Fibroblast of lung (primary cell): ENCODE measurements at regions not wholly inside any gene's neighbourhood (a gene's known extent, or its start where the extent isn't known, plus 50 kb on each side); places are given as distances from the start of the nearest gene placed in this dataset.

Source experiments
- DNase-seq, 2 donors: peaks; one replicate each; pipeline versions ENCODE4 v3.0.0 to v3.0.0-alpha.2; 2010; ENCODE audit warnings: low read depth in 2 of 2
- H2AFZ ChIP-seq: 2 replicates; pipeline ENCODE4 v1.5.1; 2012; ENCODE audit warnings: low read length, control low read depth, inconsistent platforms
- H3K27ac ChIP-seq: 2 replicates; pipeline ENCODE4 v1.5.1; 2011; ENCODE audit warnings: low read length, control low read depth; ENCODE audit not compliant: insufficient read depth
- H3K27me3 ChIP-seq: 2 replicates; pipeline ENCODE4 v1.5.1; 2011; ENCODE audit warnings: mild to moderate bottlenecking, low read length; ENCODE audit not compliant: control insufficient read depth, insufficient read depth
- H3K36me3 ChIP-seq: 2 replicates; pipeline ENCODE4 v1.5.1; 2011; ENCODE audit warnings: low read length; ENCODE audit not compliant: control insufficient read depth, insufficient read depth
- H3K4me1 ChIP-seq: 2 replicates; pipeline ENCODE4 v1.5.1; 2011; ENCODE audit warnings: low read length; ENCODE audit not compliant: control insufficient read depth, insufficient read depth; ENCODE audit errors: extremely low read depth
- H3K4me2 ChIP-seq: 2 replicates; pipeline ENCODE4 v1.5.1; 2011; ENCODE audit warnings: low read length, control low read depth; ENCODE audit not compliant: insufficient read depth; ENCODE audit errors: extremely low read depth
- H3K4me3 ChIP-seq, 4 experiments: fragments of 200-600 bp in 1 of 4; sonication (generic) in 1 of 4; replicated peaks in 1 of 4; 2 replicates each; pipeline ENCODE4 v1.5.1; 2011 to 2016; ENCODE audit warnings: low read length in 4 of 4, low read depth in 3 of 4, mild to moderate bottlenecking in 3 of 4, control low read depth in 2 of 4, inconsistent platforms in 1 of 4, mixed read lengths in 1 of 4; ENCODE audit not compliant: insufficient read depth in 1 of 4; ENCODE audit errors: control extremely low read depth in 1 of 4
- H3K79me2 ChIP-seq: 2 replicates; pipeline ENCODE4 v1.5.1; 2012; ENCODE audit warnings: mild to moderate bottlenecking, low read length, inconsistent platforms; ENCODE audit not compliant: control insufficient read depth, insufficient read depth
- H3K9ac ChIP-seq: 2 replicates; pipeline ENCODE4 v1.5.1; 2011; ENCODE audit warnings: mild to moderate bottlenecking, low read length, control low read depth; ENCODE audit not compliant: insufficient read depth
- H3K9me3 ChIP-seq: 2 replicates; pipeline ENCODE4 v1.5.1; 2012; ENCODE audit warnings: low read depth, low read length; ENCODE audit not compliant: control insufficient read depth, insufficient read depth
- H4K20me1 ChIP-seq: 2 replicates; pipeline ENCODE4 v1.5.1; 2011; ENCODE audit warnings: low read length; ENCODE audit not compliant: control insufficient read depth, insufficient read depth; ENCODE audit errors: extremely low read depth
- CTCF ChIP-seq, 2 donors: IDR thresholded peaks in 1 of 2; conservative IDR thresholded peaks in 1 of 2; 1 replicate in 1 of 2; 2 replicates in 1 of 2; pipeline ENCODE4 v1.5.1; 2011 to 2012; ENCODE audit warnings: low read length in 2 of 2, control low read depth in 1 of 2, inconsistent platforms in 1 of 2, low read depth in 1 of 2, mild to moderate bottlenecking in 1 of 2
- EZH2 ChIP-seq: IDR thresholded peaks from 2 replicates; pipeline ENCODE4 v1.5.1; 2012; ENCODE audit warnings: low read length, control low read depth, mild to moderate bottlenecking; ENCODE audit errors: missing control alignments

GRCh38 chr21:22224261-22224660 is 1226.1 kb downstream of the NCAM2 start:
- no peak for DNase-seq
- H3K79me2 ChIP-seq = no peaks in the 10 kb centered on the region
- H3K4me1 ChIP-seq = no peaks in the 10 kb centered on the region
- H3K27me3 ChIP-seq = no peaks in the 10 kb centered on the region
- no peaks in the 10 kb centered on the region for H4K20me1 ChIP-seq
- H3K9me3 ChIP-seq = no peaks in the 10 kb centered on the region
- H3K4me2 ChIP-seq = no peak overlapping the region
- H3K27ac ChIP-seq = no peak overlapping the region
- H3K9ac ChIP-seq = no peak overlapping the region
- no peak overlapping the region for H3K4me3 ChIP-seq
- TF ChIP-seq CTCF (conservative IDR thresholded peaks at IDR 0.05 in 1 of 2, IDR thresholded peaks at IDR 0.05 in 1 of 2; ENCODE audit: low read depth in 1 of 2, low read length in 2 of 2) (no peak), EZH2 (no peak)
- H3K36me3 ChIP-seq = no peaks in the 10 kb centered on the region
- H2AFZ ChIP-seq = no peak overlapping the region

- no peaks in the 10 kb centered on the region for H3K4me1 ChIP-seq
- no peak overlapping the region for H3K9ac ChIP-seq
- H3K4me3 ChIP-seq = no peak overlapping the region
- no peak for DNase-seq
- no peak overlapping the region for H3K4me2 ChIP-seq
- H3K79me2 ChIP-seq = no peaks in the 10 kb centered on the region
- H3K9me3 ChIP-seq = no peaks in the 10 kb centered on the region
- no peak overlapping the region for H3K27ac ChIP-seq
- TF ChIP-seq EZH2 = no peak
- H2AFZ ChIP-seq = no peak overlapping the region
- no peaks in the 10 kb centered on the region for H3K27me3 ChIP-seq
- no peaks in the 10 kb centered on the region for H4K20me1 ChIP-seq
- H3K36me3 ChIP-seq = no peaks in the 10 kb centered on the region
Measured at GRCh38 chr21:22225299-22225698, 1227.1 kb downstream of the NCAM2 start.

GRCh38 chr21:22231013-22231412 is 1232.8 kb downstream of the NCAM2 start:
- no peak for DNase-seq

More at GRCh38 chr21:22231013-22231412, 1232.8 kb downstream of the NCAM2 start:
- no peak for TF ChIP-seq CTCF (conservative IDR thresholded peaks at IDR 0.05 in 1 of 2, IDR thresholded peaks at IDR 0.05 in 1 of 2; ENCODE audit: low read depth in 1 of 2, low read length in 2 of 2)
- no peak for TF ChIP-seq EZH2
- H3K36me3 ChIP-seq = no peaks in the 10 kb centered on the region
- H3K9me3 ChIP-seq = no peaks in the 10 kb centered on the region
- no peaks in the 10 kb centered on the region for H3K4me1 ChIP-seq
- H3K4me3 ChIP-seq = no peak overlapping the region
- no peaks in the 10 kb centered on the region for H4K20me1 ChIP-seq
- H3K27ac ChIP-seq = no peak overlapping the region
- H3K9ac ChIP-seq = no peak overlapping the region
- H2AFZ ChIP-seq = no peak overlapping the region
- no peaks in the 10 kb centered on the region for H3K79me2 ChIP-seq
- no peaks in the 10 kb centered on the region for H3K27me3 ChIP-seq
- H3K4me2 ChIP-seq = no peak overlapping the region
